ENCODE measurements at regions not wholly inside any gene's neighbourhood (a gene's known extent, or its start where the extent isn't known, plus 50 kb on each side); places are given as distances from the start of the nearest gene placed in this dataset.

DNA sequence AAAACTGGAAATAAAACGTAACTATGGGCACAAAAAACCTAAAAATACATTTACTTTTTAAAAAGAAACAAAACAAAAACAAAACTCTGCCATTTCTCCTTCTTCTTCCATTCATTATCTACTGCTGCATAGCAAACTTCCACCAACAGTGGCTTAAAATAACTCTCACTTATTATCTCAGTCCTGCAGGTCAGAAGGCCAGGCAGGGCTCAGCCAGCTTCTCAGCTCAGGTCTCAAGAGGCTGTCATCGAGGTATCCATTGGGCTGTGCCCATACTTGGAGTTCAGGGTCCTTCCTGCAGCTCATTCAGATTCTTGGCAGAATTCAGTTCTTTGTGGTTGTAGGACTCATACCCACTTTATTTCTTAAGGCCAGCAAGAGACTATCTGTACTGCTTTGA, 352.7 kb upstream of the PLD5 start:
- Histone ChIP-seq H3K27ac (no peak overlapping the region), H3K4me2 (no peak overlapping the region), H4K20me1 (ENCODE audit: low read depth) (no peaks in the 10 kb centered on the region), H3K9me3 (ENCODE audit: low read depth) (no peaks in the 10 kb centered on the region), H3K79me2 (ENCODE audit: low read depth) (no peaks in the 10 kb centered on the region), H3F3A (ENCODE audit: low read depth) (no peaks in the 10 kb centered on the region), H3K4me1 (no peaks in the 10 kb centered on the region), H3K36me3 (no peaks in the 10 kb centered on the region), H2AFZ (replicated peaks) (no peak overlapping the region), H3K9ac (no peak overlapping the region), H3K4me3 (no peak overlapping the region), H3K27me3 (no peaks in the 10 kb centered on the region)
- no peak overlapping the region for H3K4me3 Mint-ChIP-seq
- no peaks in the 10 kb centered on the region for H3K9me3 Mint-ChIP-seq
- DNase-seq (ENCODE audit: low spot score) = no peak
- no peaks in the 10 kb centered on the region for H3K36me3 Mint-ChIP-seq
- no peak overlapping the region for H3K27ac Mint-ChIP-seq
- TF ChIP-seq EZH2 (IDR thresholded peaks at IDR 0.05) (no peak), EZH2phosphoT487 (IDR thresholded peaks at IDR 0.05) (no peak)
- TF ChIP-seq, protein P1, sequence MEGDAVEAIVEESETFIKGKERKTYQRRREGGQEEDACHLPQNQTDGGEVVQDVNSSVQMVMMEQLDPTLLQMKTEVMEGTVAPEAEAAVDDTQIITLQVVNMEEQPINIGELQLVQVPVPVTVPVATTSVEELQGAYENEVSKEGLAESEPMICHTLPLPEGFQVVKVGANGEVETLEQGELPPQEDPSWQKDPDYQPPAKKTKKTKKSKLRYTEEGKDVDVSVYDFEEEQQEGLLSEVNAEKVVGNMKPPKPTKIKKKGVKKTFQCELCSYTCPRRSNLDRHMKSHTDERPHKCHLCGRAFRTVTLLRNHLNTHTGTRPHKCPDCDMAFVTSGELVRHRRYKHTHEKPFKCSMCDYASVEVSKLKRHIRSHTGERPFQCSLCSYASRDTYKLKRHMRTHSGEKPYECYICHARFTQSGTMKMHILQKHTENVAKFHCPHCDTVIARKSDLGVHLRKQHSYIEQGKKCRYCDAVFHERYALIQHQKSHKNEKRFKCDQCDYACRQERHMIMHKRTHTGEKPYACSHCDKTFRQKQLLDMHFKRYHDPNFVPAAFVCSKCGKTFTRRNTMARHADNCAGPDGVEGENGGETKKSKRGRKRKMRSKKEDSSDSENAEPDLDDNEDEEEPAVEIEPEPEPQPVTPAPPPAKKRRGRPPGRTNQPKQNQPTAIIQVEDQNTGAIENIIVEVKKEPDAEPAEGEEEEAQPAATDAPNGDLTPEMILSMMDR (IDR thresholded peaks at IDR 0.05) = no peak
- peaks cover 2% of the 10 kb centered on the region for H3K27me3 Mint-ChIP-seq (ENCODE audit: insufficient read depth, low read depth)
- H3K4me1 Mint-ChIP-seq = no peaks in the 10 kb centered on the region

- no peak overlapping the region for H3K9ac ChIP-seq
- H3K27me3 ChIP-seq = no peaks in the 10 kb centered on the region
- H3K79me2 ChIP-seq (ENCODE audit: low read depth) = no peaks in the 10 kb centered on the region
- no peaks in the 10 kb centered on the region for H3F3A ChIP-seq (ENCODE audit: low read depth)
- no peak overlapping the region for H3K4me3 ChIP-seq
- H3K4me2 ChIP-seq = no peak overlapping the region
- no peak overlapping the region for H3K27ac ChIP-seq
- H3K9me3 Mint-ChIP-seq = no peaks in the 10 kb centered on the region
- H3K36me3 Mint-ChIP-seq = no peaks in the 10 kb centered on the region
- no peak overlapping the region for H2AFZ ChIP-seq (replicated peaks)
- H3K27ac Mint-ChIP-seq = no peak overlapping the region
- H3K4me1 Mint-ChIP-seq = peaks cover 3% of the 10 kb centered on the region
- H3K27me3 Mint-ChIP-seq (ENCODE audit: insufficient read depth, low read depth) = peaks cover 2% of the 10 kb centered on the region
- H3K36me3 ChIP-seq = no peaks in the 10 kb centered on the region
- no peaks in the 10 kb centered on the region for H3K4me1 ChIP-seq
- H3K9me3 ChIP-seq (ENCODE audit: low read depth) = no peaks in the 10 kb centered on the region
- no peak overlapping the region for H3K4me3 Mint-ChIP-seq
- DNase-seq (ENCODE audit: low spot score) = no peak
- TF ChIP-seq EZH2 (IDR thresholded peaks at IDR 0.05) (no peak), EZH2phosphoT487 (IDR thresholded peaks at IDR 0.05) (no peak)
- TF ChIP-seq, protein P1 (IDR thresholded peaks at IDR 0.05) = no peak
- no peaks in the 10 kb centered on the region for H4K20me1 ChIP-seq (ENCODE audit: low read depth)
Observed at GRCh38 chr1:242876030-242876429, 351.5 kb upstream of the PLD5 start.

DNA sequence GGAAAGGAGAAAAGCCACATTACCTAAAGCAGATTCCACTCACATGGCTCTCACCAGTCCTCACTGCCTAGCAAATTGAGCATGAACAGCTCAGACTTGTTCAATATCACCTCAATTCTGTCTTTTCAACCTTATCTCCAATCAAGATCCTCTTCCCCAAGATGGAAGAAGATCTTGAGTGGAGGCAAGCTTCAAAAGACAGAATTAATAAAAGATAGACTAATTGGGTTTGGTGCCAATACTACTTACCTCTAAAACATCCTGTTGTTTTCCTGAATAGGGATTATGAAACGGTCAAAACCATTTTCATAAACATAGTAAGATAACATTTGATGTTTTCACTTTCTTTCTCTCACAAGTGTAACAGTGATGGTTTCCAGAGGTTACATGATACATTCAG, 349.2 kb upstream of the PLD5 start:
- Mint-ChIP-seq H3K4me1 (peaks cover 3% of the 10 kb centered on the region), H3K27me3 (ENCODE audit: insufficient read depth, low read depth) (peaks cover 2% of the 10 kb centered on the region), H3K4me3 (no peak overlapping the region), H3K36me3 (no peaks in the 10 kb centered on the region), H3K9me3 (no peaks in the 10 kb centered on the region), H3K27ac (no peak overlapping the region)
- H2AFZ ChIP-seq (replicated peaks) = no peak overlapping the region
- H3K27ac ChIP-seq = no peak overlapping the region
- no peaks in the 10 kb centered on the region for H3K9me3 ChIP-seq (ENCODE audit: low read depth)
- H3K4me3 ChIP-seq = no peak overlapping the region
- H3K9ac ChIP-seq = no peak overlapping the region
- H3K4me2 ChIP-seq = no peak overlapping the region
- TF ChIP-seq EZH2phosphoT487 (IDR thresholded peaks at IDR 0.05) (no peak), EZH2 (IDR thresholded peaks at IDR 0.05) (no peak)
- TF ChIP-seq, protein P1 (IDR thresholded peaks at IDR 0.05) = no peak
- no peaks in the 10 kb centered on the region for H4K20me1 ChIP-seq (ENCODE audit: low read depth)
- H3F3A ChIP-seq (ENCODE audit: low read depth) = no peaks in the 10 kb centered on the region
- H3K4me1 ChIP-seq = no peaks in the 10 kb centered on the region
- H3K36me3 ChIP-seq = no peaks in the 10 kb centered on the region
- H3K27me3 ChIP-seq = no peaks in the 10 kb centered on the region
- DNase-seq (ENCODE audit: low spot score) = no peak
- H3K79me2 ChIP-seq (ENCODE audit: low read depth) = no peaks in the 10 kb centered on the region
